ENCODE measurements at regions not wholly inside any gene's neighbourhood (a gene's known extent, or its start where the extent isn't known, plus 50 kb on each side); places are given as distances from the start of the nearest gene placed in this dataset.

- DNase-seq (ENCODE audit: low read depth, low spot score), result no peak
These were observed 336.8 kb upstream of the SALL1 start for GRCh38 chr16:51487880-51488279.

GRCh38 chr16:51474414-51475091 lies 323.5 kb upstream of the SALL1 start:
- no peak for DNase-seq (ENCODE audit: low read depth, low spot score)

- DNase-seq (ENCODE audit: low read depth, low spot score), result no peak
These were observed 322.0 kb upstream of the SALL1 start for GRCh38 chr16:51473091-51473490.

GRCh38 chr16:51470492-51470891 lies 319.4 kb upstream of the SALL1 start:
- no peak for DNase-seq (ENCODE audit: low read depth, low spot score)

- no peak for DNase-seq (ENCODE audit: low read depth, low spot score)
These were observed 313.9 kb upstream of the SALL1 start for GRCh38 chr16:51464996-51465395.

GRCh38 chr16:51461255-51461654 lies 310.2 kb upstream of the SALL1 start:
- DNase-seq (ENCODE audit: low read depth, low spot score), result no peak

- no peak for DNase-seq (ENCODE audit: low read depth, low spot score)
These were observed 307.5 kb upstream of the SALL1 start for GRCh38 chr16:51458356-51459140.

- DNase-seq (ENCODE audit: low read depth, low spot score), result no peak
These were observed 306.7 kb upstream of the SALL1 start for GRCh38 chr16:51457775-51458174.

GRCh38 chr16:51455398-51455797 lies 304.3 kb upstream of the SALL1 start:
- DNase-seq (ENCODE audit: low read depth, low spot score), result no peak

- DNase-seq (ENCODE audit: low read depth, low spot score), result no peak
These were observed 302.2 kb upstream of the SALL1 start for GRCh38 chr16:51453251-51453650.

- DNase-seq (ENCODE audit: low read depth, low spot score), result no peak
These were observed 299.8 kb upstream of the SALL1 start for GRCh38 chr16:51450909-51451308.

- DNase-seq (ENCODE audit: low read depth, low spot score), result no peak
These were observed 299.3 kb upstream of the SALL1 start for GRCh38 chr16:51450376-51450775.

GRCh38 chr16:51449441-51449840 lies 298.4 kb upstream of the SALL1 start:
- DNase-seq (ENCODE audit: low read depth, low spot score), result no peak

- no peak for DNase-seq (ENCODE audit: low read depth, low spot score)
These were observed 294.2 kb upstream of the SALL1 start for GRCh38 chr16:51445250-51445649.

GRCh38 chr16:51443934-51444333 lies 292.9 kb upstream of the SALL1 start:
- no peak for DNase-seq (ENCODE audit: low read depth, low spot score)

- DNase-seq (ENCODE audit: low read depth, low spot score), result no peak
These were observed 291.2 kb upstream of the SALL1 start for GRCh38 chr16:51442141-51442870.

GRCh38 chr16:51440131-51440889 lies 289.2 kb upstream of the SALL1 start:
- DNase-seq (ENCODE audit: low read depth, low spot score), result no peak

- no peak for DNase-seq (ENCODE audit: low read depth, low spot score)
These were observed 288.2 kb upstream of the SALL1 start for GRCh38 chr16:51439271-51439670.

GRCh38 chr16:51436742-51437141 lies 285.7 kb upstream of the SALL1 start:
- DNase-seq (ENCODE audit: low read depth, low spot score), result no peak

GRCh38 chr16:51434567-51435198 lies 283.6 kb upstream of the SALL1 start:
- DNase-seq (ENCODE audit: low read depth, low spot score), result no peak

- no peak for DNase-seq (ENCODE audit: low read depth, low spot score)
These were observed 282.5 kb upstream of the SALL1 start for GRCh38 chr16:51433599-51433998.
